ENCODE measurements at regions not wholly inside any gene's neighbourhood (a gene's known extent, or its start where the extent isn't known, plus 50 kb on each side); places are given as distances from the start of the nearest gene placed in this dataset.

GRCh38 chr14:96964726-96965415 is 167.7 kb downstream of the VRK1 start:
- Histone ChIP-seq H3K36me3 (ENCODE audit: control insufficient read depth in 3 of 3, insufficient read depth in 2 of 3, low read depth in 1 of 3, low read length in 3 of 3) (no peaks in the 10 kb centered on the region), H3K27ac (ENCODE audit: low read depth in 1 of 3, low read length in 2 of 3) (no peak overlapping the region), H3K4me1 (ENCODE audit: control insufficient read depth in 3 of 3, insufficient read depth in 2 of 3, low read depth in 1 of 3, low read length in 2 of 3) (no peaks in the 10 kb centered on the region), H3K27me3 (ENCODE audit: control insufficient read depth in 3 of 3, insufficient read depth in 3 of 3, low read length in 3 of 3) (no peaks in the 10 kb centered on the region), H3K4me3 (ENCODE audit: low read depth in 1 of 3, low read length in 3 of 3) (no peak overlapping the region), H3K9me3 (ENCODE audit: control insufficient read depth in 2 of 2, insufficient read depth in 1 of 2, low read depth in 1 of 2, low read length in 1 of 2) (peaks cover 0 to 7% of the 10 kb centered on the region in 2 donors)
- DNase-seq (no peak), FAIRE-seq (no peak)
- 94 to 96% (median 95%) methylated on average over 25 of the region's 25 CpGs for WGBS, 3 donors

- WGBS, 3 donors: 77 to 85% (median 82%) methylated on average over 11 of the region's 11 CpGs
- Histone ChIP-seq H3K36me3 (ENCODE audit: control insufficient read depth in 3 of 3, insufficient read depth in 2 of 3, low read depth in 1 of 3, low read length in 3 of 3) (no peaks in the 10 kb centered on the region), H3K4me1 (ENCODE audit: control insufficient read depth in 3 of 3, insufficient read depth in 2 of 3, low read depth in 1 of 3, low read length in 2 of 3) (no peaks in the 10 kb centered on the region), H3K4me3 (ENCODE audit: low read depth in 1 of 3, low read length in 3 of 3) (no peak overlapping the region), H3K27me3 (ENCODE audit: control insufficient read depth in 3 of 3, insufficient read depth in 3 of 3, low read length in 3 of 3) (no peaks in the 10 kb centered on the region), H3K9me3 (ENCODE audit: control insufficient read depth in 2 of 2, insufficient read depth in 1 of 2, low read depth in 1 of 2, low read length in 1 of 2) (no peaks in the 10 kb centered on the region), H3K27ac (ENCODE audit: low read depth in 1 of 3, low read length in 2 of 3) (no peak overlapping the region)
- no peak for FAIRE-seq
- no peak for DNase-seq
Observed at GRCh38 chr14:96965885-96966595, 168.9 kb downstream of the VRK1 start.

- no peak overlapping the region for H3K27ac ChIP-seq (ENCODE audit: low read depth in 1 of 3, low read length in 2 of 3)
- WGBS, 3 donors: 94 to 98% (median 97%) methylated on average over 1 of the region's 1 CpG
- peaks cover 0 to 2% (median 0%) of the 10 kb centered on the region in 3 donors for H3K27me3 ChIP-seq (ENCODE audit: control insufficient read depth in 3 of 3, insufficient read depth in 3 of 3, low read length in 3 of 3)
- peaks cover 0 to 3% (median 0%) of the 10 kb centered on the region in 3 donors for H3K4me1 ChIP-seq (ENCODE audit: control insufficient read depth in 3 of 3, insufficient read depth in 2 of 3, low read depth in 1 of 3, low read length in 2 of 3)
- DNase-seq (no peak), FAIRE-seq (no peak)
- H3K9me3 ChIP-seq (ENCODE audit: control insufficient read depth in 2 of 2, insufficient read depth in 1 of 2, low read depth in 1 of 2, low read length in 1 of 2): no peaks in the 10 kb centered on the region
- no peak overlapping the region for H3K4me3 ChIP-seq (ENCODE audit: low read depth in 1 of 3, low read length in 3 of 3)
- no peaks in the 10 kb centered on the region for H3K36me3 ChIP-seq (ENCODE audit: control insufficient read depth in 3 of 3, insufficient read depth in 2 of 3, low read depth in 1 of 3, low read length in 3 of 3)
Observed at GRCh38 chr14:96975116-96975515, 177.9 kb downstream of the VRK1 start.

- Histone ChIP-seq H3K4me1 (ENCODE audit: control insufficient read depth in 3 of 3, insufficient read depth in 2 of 3, low read depth in 1 of 3, low read length in 2 of 3) (peaks cover 0 to 3% (median 0%) of the 10 kb centered on the region in 3 donors), H3K27ac (ENCODE audit: low read depth in 1 of 3, low read length in 2 of 3) (no peak overlapping the region), H3K36me3 (ENCODE audit: control insufficient read depth in 3 of 3, insufficient read depth in 2 of 3, low read depth in 1 of 3, low read length in 3 of 3) (no peaks in the 10 kb centered on the region), H3K4me3 (ENCODE audit: low read depth in 1 of 3, low read length in 3 of 3) (no peak overlapping the region), H3K27me3 (ENCODE audit: control insufficient read depth in 3 of 3, insufficient read depth in 3 of 3, low read length in 3 of 3) (peaks cover 0 to 2% (median 0%) of the 10 kb centered on the region in 3 donors), H3K9me3 (ENCODE audit: control insufficient read depth in 2 of 2, insufficient read depth in 1 of 2, low read depth in 1 of 2, low read length in 1 of 2) (peaks cover 0 to 3% of the 10 kb centered on the region in 2 donors)
- 45 to 54% (median 52%) methylated on average over 4 of the region's 4 CpGs for WGBS, 3 donors
- no peak for FAIRE-seq
- DNase-seq: no peak
Observed at GRCh38 chr14:96978525-96979272, 181.5 kb downstream of the VRK1 start.

- Histone ChIP-seq H3K36me3 (ENCODE audit: control insufficient read depth in 3 of 3, insufficient read depth in 2 of 3, low read depth in 1 of 3, low read length in 3 of 3) (no peaks in the 10 kb centered on the region), H3K27ac (ENCODE audit: low read depth in 1 of 3, low read length in 2 of 3) (no peak overlapping the region), H3K27me3 (ENCODE audit: control insufficient read depth in 3 of 3, insufficient read depth in 3 of 3, low read length in 3 of 3) (peaks cover 0 to 2% (median 0%) of the 10 kb centered on the region in 3 donors), H3K9me3 (ENCODE audit: control insufficient read depth in 2 of 2, insufficient read depth in 1 of 2, low read depth in 1 of 2, low read length in 1 of 2) (peaks cover 0 to 3% of the 10 kb centered on the region in 2 donors), H3K4me3 (ENCODE audit: low read depth in 1 of 3, low read length in 3 of 3) (no peak overlapping the region), H3K4me1 (ENCODE audit: control insufficient read depth in 3 of 3, insufficient read depth in 2 of 3, low read depth in 1 of 3, low read length in 2 of 3) (peaks cover 0 to 3% (median 0%) of the 10 kb centered on the region in 3 donors)
- DNase-seq: peak in 1 of 2 donors; percentile 25
- FAIRE-seq: no peak
- WGBS, 3 donors: 12 to 29% (median 28%) methylated on average over 12 of the region's 12 CpGs
Observed at GRCh38 chr14:96979611-96980074, 182.5 kb downstream of the VRK1 start.

- H3K9me3 ChIP-seq (ENCODE audit: control insufficient read depth in 2 of 2, insufficient read depth in 1 of 2, low read depth in 1 of 2, low read length in 1 of 2): peaks cover 0 to 3% of the 10 kb centered on the region in 2 donors
- no peak overlapping the region for H3K27ac ChIP-seq (ENCODE audit: low read depth in 1 of 3, low read length in 2 of 3)
- DNase-seq (no peak), FAIRE-seq (no peak)
- H3K4me3 ChIP-seq (ENCODE audit: low read depth in 1 of 3, low read length in 3 of 3): no peak overlapping the region
- peaks cover 0 to 2% (median 0%) of the 10 kb centered on the region in 3 donors for H3K27me3 ChIP-seq (ENCODE audit: control insufficient read depth in 3 of 3, insufficient read depth in 3 of 3, low read length in 3 of 3)
- peaks cover 0 to 3% (median 0%) of the 10 kb centered on the region in 3 donors for H3K4me1 ChIP-seq (ENCODE audit: control insufficient read depth in 3 of 3, insufficient read depth in 2 of 3, low read depth in 1 of 3, low read length in 2 of 3)
- WGBS, 3 donors: 81 to 85% (median 81%) methylated on average over 4 of the region's 4 CpGs
- no peaks in the 10 kb centered on the region for H3K36me3 ChIP-seq (ENCODE audit: control insufficient read depth in 3 of 3, insufficient read depth in 2 of 3, low read depth in 1 of 3, low read length in 3 of 3)
Observed at GRCh38 chr14:96980835-96981234, 183.7 kb downstream of the VRK1 start.

- FAIRE-seq: no peak
- Histone ChIP-seq H3K9me3 (ENCODE audit: control insufficient read depth in 2 of 2, insufficient read depth in 1 of 2, low read depth in 1 of 2, low read length in 1 of 2) (peaks cover 0 to 3% of the 10 kb centered on the region in 2 donors), H3K36me3 (ENCODE audit: control insufficient read depth in 3 of 3, insufficient read depth in 2 of 3, low read depth in 1 of 3, low read length in 3 of 3) (no peaks in the 10 kb centered on the region), H3K4me1 (ENCODE audit: control insufficient read depth in 3 of 3, insufficient read depth in 2 of 3, low read depth in 1 of 3, low read length in 2 of 3) (no peaks in the 10 kb centered on the region), H3K4me3 (ENCODE audit: low read depth in 1 of 3, low read length in 3 of 3) (no peak overlapping the region), H3K27me3 (ENCODE audit: control insufficient read depth in 3 of 3, insufficient read depth in 3 of 3, low read length in 3 of 3) (no peaks in the 10 kb centered on the region), H3K27ac (ENCODE audit: low read depth in 1 of 3, low read length in 2 of 3) (no peak overlapping the region)
- WGBS, 3 donors: 75 to 79% (median 78%) methylated on average over 6 of the region's 6 CpGs
- DNase-seq: no peak
Observed at GRCh38 chr14:96986256-96987085, 189.3 kb downstream of the VRK1 start.

GRCh38 chr14:96987086-96987474 is 189.9 kb downstream of the VRK1 start:
- FAIRE-seq (no peak), DNase-seq (no peak)
- Histone ChIP-seq H3K4me1 (ENCODE audit: control insufficient read depth in 3 of 3, insufficient read depth in 2 of 3, low read depth in 1 of 3, low read length in 2 of 3) (no peaks in the 10 kb centered on the region), H3K9me3 (ENCODE audit: control insufficient read depth in 2 of 2, insufficient read depth in 1 of 2, low read depth in 1 of 2, low read length in 1 of 2) (no peaks in the 10 kb centered on the region), H3K27ac (ENCODE audit: low read depth in 1 of 3, low read length in 2 of 3) (no peak overlapping the region), H3K36me3 (ENCODE audit: control insufficient read depth in 3 of 3, insufficient read depth in 2 of 3, low read depth in 1 of 3, low read length in 3 of 3) (no peaks in the 10 kb centered on the region), H3K27me3 (ENCODE audit: control insufficient read depth in 3 of 3, insufficient read depth in 3 of 3, low read length in 3 of 3) (no peaks in the 10 kb centered on the region), H3K4me3 (ENCODE audit: low read depth in 1 of 3, low read length in 3 of 3) (no peak overlapping the region)
- WGBS, 3 donors: 50 to 65% (median 60%) methylated on average over 6 of the region's 6 CpGs
